ENCODE measurements at regions not wholly inside any gene's neighbourhood (a gene's known extent, or its start where the extent isn't known, plus 50 kb on each side); places are given as distances from the start of the nearest gene placed in this dataset.
"Not testable (repeated sequence)": the region's sequence is repeated elsewhere in the genome, so short reads cannot be mapped to it uniquely, and the experiment has no call there.

DNA sequence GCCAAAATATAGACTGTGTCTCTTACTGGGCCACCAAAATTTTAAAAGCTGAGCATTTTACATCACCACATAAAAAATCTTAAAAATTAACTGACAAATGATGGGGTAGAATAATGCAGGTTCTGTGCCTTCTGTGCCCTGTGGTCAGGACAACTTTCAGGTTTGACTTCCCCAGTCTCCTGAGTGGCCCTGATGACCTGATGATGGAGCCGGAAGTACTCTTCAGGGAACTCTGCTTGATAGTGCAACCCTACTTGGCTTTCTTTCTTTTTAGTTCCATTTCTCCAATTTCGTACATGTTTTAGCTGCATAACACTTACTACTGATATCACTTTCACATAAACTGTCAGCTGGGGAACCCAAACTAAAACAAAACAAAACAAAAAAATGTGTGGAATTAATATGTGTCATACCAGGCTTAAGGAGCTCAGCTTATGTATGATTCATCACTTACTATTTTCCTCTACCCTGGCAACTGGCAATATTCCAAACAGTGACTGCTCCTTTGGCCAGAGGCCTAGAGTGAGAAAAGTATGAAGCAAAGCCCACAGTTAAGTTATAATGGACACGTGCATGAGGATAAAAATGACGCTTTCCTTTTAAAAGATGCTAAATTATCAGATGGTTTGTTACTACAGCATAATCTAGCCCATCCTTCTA is 194.3 kb downstream of the BCHE start:
- Mint-ChIP-seq H3K27me3 (no peaks in the 10 kb centered on the region), H3K27ac (no peak overlapping the region), H3K4me3 (no peak overlapping the region), H3K4me1 (no peaks in the 10 kb centered on the region), H3K9me3 (peaks cover 0 to 11% of the 10 kb centered on the region in 2 donors)
- no peak for ATAC-seq
- no peak for DNase-seq

DNA sequence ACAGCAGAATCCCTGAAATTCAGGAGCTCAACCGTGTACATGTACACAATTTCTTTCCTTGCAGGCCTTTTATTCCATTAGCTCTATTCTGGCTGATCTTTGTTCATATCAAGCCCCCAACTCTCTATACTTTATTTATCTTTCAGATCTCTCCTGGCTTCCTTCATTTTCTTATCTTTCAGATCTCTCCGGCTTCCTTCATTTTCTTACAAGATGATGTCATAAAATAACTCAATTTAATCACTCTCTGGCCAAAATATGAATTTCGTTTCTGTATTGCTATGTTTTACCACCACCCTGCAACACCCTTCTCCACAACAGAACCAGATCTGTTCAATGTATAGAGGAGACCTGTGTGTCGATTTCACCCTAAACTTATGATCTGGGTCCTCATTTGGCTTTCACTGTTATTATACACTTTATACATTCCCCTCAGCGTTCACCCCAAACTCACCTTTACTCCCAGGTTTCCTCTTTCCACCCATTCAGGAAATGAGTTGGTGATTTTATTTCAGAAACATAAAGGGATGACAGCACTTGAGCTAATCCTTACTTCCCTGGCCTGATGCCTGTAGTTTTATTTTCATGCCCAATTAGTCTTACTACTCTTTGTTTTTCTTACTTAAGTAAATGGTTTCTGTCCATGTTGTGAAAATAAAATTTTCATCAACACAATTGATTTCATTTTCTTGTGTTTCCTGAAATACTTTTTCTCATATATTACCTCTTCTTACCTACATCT is 195.5 kb downstream of the BCHE start:
- Mint-ChIP-seq H3K9me3 (peaks cover 0 to 15% of the 10 kb centered on the region in 2 donors), H3K27ac (no peak overlapping the region), H3K27me3 (no peaks in the 10 kb centered on the region), H3K4me3 (no peak overlapping the region), H3K4me1 (no peaks in the 10 kb centered on the region)
- DNase-seq (no peak), ATAC-seq (no peak)

DNA sequence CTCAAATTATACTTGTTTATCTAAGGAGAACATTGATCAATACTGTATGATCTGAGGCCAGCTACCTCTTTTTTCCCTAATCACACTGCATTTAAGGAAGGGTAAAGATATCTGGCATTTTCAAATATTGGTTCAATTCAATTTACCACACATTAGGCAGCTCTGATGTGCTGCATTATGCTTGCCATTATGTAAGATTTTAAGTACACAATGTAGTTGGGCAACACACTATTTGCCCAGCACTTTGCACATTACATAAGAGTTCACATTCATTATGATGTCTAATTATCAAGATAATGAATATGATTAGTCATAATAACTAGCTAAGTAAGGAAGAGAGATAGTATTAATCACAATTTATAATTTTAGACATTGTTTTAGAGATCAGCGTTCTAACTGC is 196.3 kb downstream of the BCHE start:
- no peak overlapping the region for H3K4me3 Mint-ChIP-seq
- H3K27ac Mint-ChIP-seq, result no peak overlapping the region
- H3K9me3 Mint-ChIP-seq, result peaks cover 0 to 19% of the 10 kb centered on the region in 2 donors
- H3K27me3 Mint-ChIP-seq, result no peaks in the 10 kb centered on the region
- ATAC-seq, result no peak
- no peaks in the 10 kb centered on the region for H3K4me1 Mint-ChIP-seq
- DNase-seq, result no peak

DNA sequence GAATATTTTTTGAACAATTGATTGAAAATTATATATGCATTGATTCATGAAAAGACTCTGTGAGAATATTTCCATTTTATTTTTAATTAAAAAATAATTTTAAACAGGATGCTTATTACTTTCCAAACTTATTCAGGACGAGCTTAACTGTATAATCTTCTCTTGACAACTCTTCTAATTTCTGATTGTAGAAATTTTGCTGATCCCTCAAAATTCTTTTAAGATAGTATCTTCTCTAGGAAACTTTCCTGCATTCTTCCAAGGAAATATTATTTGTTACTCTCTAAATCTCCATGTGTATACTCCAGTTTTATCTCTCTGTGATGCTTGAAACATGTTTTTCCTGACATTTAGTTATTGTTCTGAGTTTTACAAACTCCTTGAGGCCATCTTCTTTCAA is 197.2 kb downstream of the BCHE start:
- no peak overlapping the region for H3K4me3 Mint-ChIP-seq
- no peak overlapping the region for H3K27ac Mint-ChIP-seq
- H3K4me1 Mint-ChIP-seq, result no peaks in the 10 kb centered on the region
- H3K9me3 Mint-ChIP-seq, result peaks cover 1 to 23% of the 10 kb centered on the region in 2 donors
- DNase-seq (no peak), ATAC-seq (no peak)
- no peaks in the 10 kb centered on the region for H3K27me3 Mint-ChIP-seq

DNA sequence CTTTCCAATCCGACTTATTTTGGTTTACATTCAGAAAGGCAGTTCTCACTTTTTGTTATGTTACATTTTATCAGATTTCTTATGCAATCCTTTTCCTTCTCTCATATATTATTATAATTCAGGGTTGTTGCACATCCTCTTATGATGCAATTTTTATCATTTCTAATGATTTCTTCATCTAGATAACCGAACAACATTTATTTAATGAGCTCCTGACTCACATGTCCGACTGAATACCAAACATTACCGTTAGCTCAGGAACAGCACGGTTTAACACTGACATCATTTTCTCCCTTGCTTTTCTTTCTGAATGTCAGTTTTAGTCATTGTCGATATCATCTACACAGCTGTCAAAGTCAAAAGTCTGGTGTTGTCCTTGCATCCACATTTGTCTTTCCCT is 199.2 kb downstream of the BCHE start:
- Mint-ChIP-seq H3K4me1 (no peaks in the 10 kb centered on the region), H3K27me3 (no peaks in the 10 kb centered on the region), H3K27ac (no peak overlapping the region), H3K9me3 (peaks cover 15 to 31% of the 10 kb centered on the region in 2 donors), H3K4me3 (no peak overlapping the region)
- no peak for DNase-seq
- ATAC-seq, result no peak

DNA sequence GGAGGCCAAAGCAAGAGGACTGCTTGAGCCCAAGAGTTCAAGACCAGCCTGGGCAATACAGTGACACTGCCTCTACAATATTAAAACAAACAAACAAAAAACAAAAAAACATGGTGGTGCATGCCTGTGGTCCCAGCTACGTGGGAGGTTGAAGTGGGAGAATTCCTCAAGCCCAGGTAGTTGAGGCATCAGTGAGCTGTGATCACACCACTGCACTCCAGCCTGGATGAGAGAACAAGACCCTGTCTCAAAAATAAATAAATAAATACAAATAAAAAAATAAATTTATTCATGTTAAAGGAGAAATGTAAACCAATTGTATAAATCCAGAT is 200.6 kb downstream of the BCHE start:
- H3K27me3 Mint-ChIP-seq, result no peaks in the 10 kb centered on the region
- no peaks in the 10 kb centered on the region for H3K4me1 Mint-ChIP-seq
- no peak for ATAC-seq
- H3K9me3 Mint-ChIP-seq, result peaks cover 20 to 25% of the 10 kb centered on the region in 2 donors
- DNase-seq, result no peak
- no peak overlapping the region for H3K4me3 Mint-ChIP-seq
- H3K27ac Mint-ChIP-seq, result no peak overlapping the region

DNA sequence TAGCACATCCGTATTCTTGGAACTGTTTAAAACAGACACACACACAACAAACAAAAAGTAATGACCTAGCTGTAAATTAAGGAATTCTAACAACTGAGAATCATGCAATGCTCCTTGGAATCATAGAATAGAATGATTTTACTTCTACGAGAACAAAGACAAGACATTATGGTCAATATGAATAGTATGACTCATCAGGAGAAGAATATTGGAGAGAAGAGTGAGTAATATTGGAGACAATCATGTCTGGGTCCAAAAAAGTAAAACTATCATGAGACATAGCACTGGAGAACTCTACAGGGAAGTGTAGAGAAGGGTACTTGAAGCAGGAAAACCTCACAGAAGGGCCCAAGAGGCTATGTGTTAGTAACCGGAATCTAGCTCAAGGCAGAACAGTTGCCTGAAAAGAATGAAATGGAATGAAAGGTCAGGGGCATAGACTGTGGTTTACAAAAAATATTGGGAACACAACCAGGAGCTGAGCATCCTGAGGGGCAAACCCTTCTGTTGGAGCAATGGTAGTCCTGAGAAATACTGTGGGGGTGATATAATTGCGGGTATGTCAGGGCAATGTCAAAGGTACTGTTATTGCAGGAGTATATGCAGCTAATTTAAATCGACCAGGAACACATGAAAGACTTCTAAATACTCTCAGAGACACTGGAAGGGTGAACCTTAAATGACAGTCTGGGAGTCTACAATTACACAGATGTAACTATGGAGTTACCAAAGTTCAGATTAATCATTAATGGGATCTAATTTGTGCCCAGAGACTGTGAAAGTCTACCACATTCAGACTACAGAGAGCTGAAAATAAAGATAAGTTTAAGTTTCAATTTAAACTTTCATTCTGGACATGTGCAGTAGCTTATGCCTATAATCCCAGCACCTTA is 201.2 kb downstream of the BCHE start:
- DNase-seq (no peak), ATAC-seq (no peak)
- no peaks in the 10 kb centered on the region for H3K27me3 Mint-ChIP-seq
- no peaks in the 10 kb centered on the region for H3K4me1 Mint-ChIP-seq
- H3K9me3 Mint-ChIP-seq, result peaks cover 22 to 25% of the 10 kb centered on the region in 2 donors
- no peak overlapping the region for H3K4me3 Mint-ChIP-seq
- no peak overlapping the region for H3K27ac Mint-ChIP-seq

DNA sequence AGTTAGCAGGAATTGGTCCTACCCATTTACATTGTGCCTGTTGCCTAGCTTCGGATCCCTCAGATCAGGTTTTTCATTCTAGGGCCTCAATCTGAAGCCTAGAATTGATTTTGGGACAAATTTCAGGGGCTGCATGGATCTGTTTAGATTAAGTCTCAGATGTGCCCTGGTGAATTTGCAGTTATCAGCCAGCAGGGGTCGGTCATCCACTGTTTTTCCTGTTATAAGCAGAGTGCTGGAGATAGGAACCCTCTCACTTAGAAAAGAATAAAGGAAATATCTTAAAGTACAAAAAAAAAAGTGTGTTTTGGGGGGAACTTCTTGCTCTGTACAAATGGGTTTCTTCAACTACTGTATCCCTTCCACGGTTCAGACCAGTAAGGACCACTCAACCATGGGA is 212.5 kb downstream of the BCHE start:
- no peak for DNase-seq
- H3K4me1 Mint-ChIP-seq, result no peaks in the 10 kb centered on the region
- H3K9me3 Mint-ChIP-seq, result peaks cover 14 to 32% of the 10 kb centered on the region in 2 donors
- no peak for ATAC-seq
- no peak overlapping the region for H3K4me3 Mint-ChIP-seq
- H3K27ac Mint-ChIP-seq, result no peak overlapping the region
- H3K27me3 Mint-ChIP-seq, result no peaks in the 10 kb centered on the region

DNA sequence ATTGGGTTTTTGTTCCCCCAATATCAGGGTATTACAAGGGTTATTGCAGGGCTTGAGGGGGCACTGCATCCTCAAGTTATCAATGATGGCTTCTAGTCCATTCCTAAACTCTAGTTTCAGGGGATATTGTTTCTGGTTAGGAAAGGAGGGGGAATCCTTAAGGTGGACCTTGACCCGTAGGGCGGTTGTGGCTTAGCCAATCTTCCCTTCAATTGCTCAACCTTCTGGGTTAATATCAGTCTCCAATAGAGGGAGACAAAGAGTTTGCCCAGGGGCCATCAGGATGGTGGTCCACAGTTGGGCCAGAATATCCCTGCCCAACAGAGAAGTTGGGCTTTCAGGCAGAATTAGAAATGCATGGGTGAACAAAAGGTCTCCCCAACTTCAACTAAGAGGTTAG is 214.9 kb downstream of the BCHE start:
- H3K27me3 Mint-ChIP-seq, result no peaks in the 10 kb centered on the region
- no peak overlapping the region for H3K27ac Mint-ChIP-seq
- DNase-seq, result no peak
- H3K9me3 Mint-ChIP-seq, result peaks cover 13 to 17% of the 10 kb centered on the region in 2 donors
- H3K4me1 Mint-ChIP-seq, result no peaks in the 10 kb centered on the region
- ATAC-seq, result no peak
- no peak overlapping the region for H3K4me3 Mint-ChIP-seq

DNA sequence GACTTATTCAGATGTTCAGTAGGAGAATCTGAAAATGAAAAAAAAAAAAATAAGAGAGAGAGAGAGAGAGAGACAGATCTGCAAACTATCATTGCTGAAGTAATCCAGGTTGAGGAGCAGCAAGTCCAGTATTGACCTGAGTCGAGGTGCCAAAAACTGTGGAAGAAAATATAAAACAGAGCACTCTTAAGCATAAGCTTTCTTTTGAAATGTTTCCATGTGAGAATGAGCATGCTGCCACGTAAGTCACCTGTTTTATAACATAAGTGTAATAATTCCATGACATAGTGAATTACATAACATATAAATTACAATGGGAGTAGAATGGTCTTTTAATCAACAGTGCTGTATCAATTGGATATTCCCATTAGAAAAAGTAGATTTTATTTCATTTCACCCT is 218.2 kb downstream of the BCHE start:
- Mint-ChIP-seq H3K27ac (no peak overlapping the region), H3K4me3 (no peak overlapping the region), H3K27me3 (no peaks in the 10 kb centered on the region), H3K9me3 (peaks cover 10 to 13% of the 10 kb centered on the region in 2 donors), H3K4me1 (no peaks in the 10 kb centered on the region)
- ATAC-seq (no peak), DNase-seq (no peak)

DNA sequence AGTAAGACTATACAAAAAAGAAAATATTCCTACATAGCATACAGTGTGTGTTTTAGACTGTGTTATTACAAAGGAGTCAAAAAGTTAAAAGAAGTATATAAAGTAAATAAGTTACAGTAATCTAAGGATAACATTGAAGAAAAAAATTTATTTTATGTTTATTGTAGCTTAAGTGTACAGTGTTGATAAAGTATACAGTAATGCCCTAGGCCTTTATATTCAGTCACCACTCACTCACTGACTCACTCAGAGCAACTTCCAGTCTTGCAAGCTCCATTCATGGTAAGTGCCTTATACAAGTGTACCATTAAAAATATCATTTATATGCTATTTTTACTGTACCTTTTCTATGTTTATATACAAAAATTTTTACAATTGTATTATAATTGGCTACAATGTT is 220.1 kb downstream of the BCHE start:
- H3K4me1 Mint-ChIP-seq, result no peaks in the 10 kb centered on the region
- H3K4me3 Mint-ChIP-seq, result no peak overlapping the region
- DNase-seq, result no peak
- no peak for ATAC-seq
- no peak overlapping the region for H3K27ac Mint-ChIP-seq
- H3K9me3 Mint-ChIP-seq, result peaks cover 0 to 4% of the 10 kb centered on the region in 2 donors
- H3K27me3 Mint-ChIP-seq, result no peaks in the 10 kb centered on the region

DNA sequence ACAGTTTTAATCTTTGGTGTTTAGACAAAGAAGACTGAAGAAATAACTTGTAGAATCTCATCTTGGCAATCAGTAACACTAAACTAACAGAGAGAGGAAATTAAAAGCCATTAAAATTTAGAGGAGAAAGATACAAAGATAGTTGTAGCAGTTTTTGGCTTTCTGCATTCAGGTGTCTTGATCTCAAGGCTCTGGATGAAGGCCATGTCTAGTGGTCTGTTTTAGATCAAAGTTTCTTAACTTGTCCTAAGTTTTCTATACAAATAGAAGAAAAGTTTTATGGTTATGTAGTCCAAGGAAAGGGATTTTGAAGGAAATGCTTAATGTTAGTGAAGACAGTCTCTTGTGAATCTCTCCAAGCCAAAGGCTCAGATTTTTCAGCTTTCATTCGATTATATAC is 222.9 kb downstream of the BCHE start:
- no peak for DNase-seq
- H3K27me3 Mint-ChIP-seq, result no peaks in the 10 kb centered on the region
- peak overlapping the region in 1 of 2 donors; percentile 62 for H3K27ac Mint-ChIP-seq
- no peak overlapping the region for H3K4me3 Mint-ChIP-seq
- peaks cover 0 to 4% of the 10 kb centered on the region in 2 donors for H3K9me3 Mint-ChIP-seq
- no peaks in the 10 kb centered on the region for H3K4me1 Mint-ChIP-seq
- no peak for ATAC-seq

DNA sequence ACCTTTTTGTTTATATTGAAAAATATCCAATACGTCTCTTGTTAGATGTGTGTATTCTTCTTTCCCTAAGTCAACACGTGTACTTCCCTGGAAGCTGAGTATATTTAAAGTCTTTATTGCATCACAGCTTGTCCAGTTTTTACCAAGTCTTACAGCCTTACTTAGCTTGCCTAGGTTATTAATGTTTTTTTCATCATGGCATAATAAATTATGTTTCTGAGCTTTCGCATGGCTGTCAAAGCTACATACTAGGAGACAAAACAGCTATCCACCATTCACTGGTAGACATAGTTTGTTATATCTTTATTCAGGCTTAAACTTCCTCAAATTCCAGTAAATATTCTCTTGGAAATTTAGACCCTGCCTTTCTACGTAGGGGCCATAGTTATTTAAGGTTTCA is 224.2 kb downstream of the BCHE start:
- Mint-ChIP-seq H3K27me3 (no peaks in the 10 kb centered on the region), H3K27ac (no peak overlapping the region), H3K4me3 (no peak overlapping the region), H3K4me1 (no peaks in the 10 kb centered on the region), H3K9me3 (peaks cover 0 to 2% of the 10 kb centered on the region in 2 donors)
- no peak for ATAC-seq
- DNase-seq, result no peak

DNA sequence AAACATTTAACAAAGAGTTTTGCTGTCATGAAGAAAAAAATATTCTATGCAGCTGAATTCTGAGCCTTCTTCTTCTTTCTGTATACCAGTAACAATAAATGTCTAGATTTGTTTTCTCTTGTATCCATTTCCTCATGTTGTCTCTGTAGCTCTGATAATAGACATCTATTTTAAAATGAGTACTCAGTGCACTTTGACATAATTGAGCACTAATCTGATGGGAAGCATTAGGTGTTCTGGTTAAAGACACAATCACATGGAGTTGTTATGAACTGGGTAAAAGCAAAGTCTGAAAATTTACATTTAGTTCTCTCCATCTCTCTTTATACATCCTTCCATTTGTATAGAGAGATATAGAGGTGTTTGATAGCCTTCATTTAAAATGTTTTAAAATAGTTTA is 230.0 kb downstream of the BCHE start:
- Mint-ChIP-seq H3K27ac (no peak overlapping the region), H3K4me1 (no peaks in the 10 kb centered on the region), H3K4me3 (no peak overlapping the region), H3K27me3 (no peaks in the 10 kb centered on the region), H3K9me3 (no peaks in the 10 kb centered on the region)
- DNase-seq (no peak), ATAC-seq (no peak)

DNA sequence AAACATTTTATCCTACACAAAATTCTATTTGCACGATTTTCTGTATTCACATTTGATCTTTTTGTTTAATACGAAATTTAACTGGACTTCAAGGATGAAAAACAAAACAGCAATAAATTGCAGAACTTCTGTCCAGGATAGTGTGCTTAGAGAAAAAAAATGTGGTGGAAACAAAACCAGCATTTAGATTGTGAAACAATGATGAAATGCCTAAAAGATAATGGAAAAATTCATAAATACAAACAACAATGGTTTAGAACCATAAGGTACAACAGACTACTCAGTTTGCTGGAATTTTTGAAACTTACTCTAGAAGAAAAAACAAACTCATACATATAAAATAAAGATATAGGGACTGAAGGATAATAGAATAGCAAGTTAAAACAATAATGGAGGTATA is 234.0 kb downstream of the BCHE start:
- Mint-ChIP-seq H3K27ac (no peak overlapping the region), H3K4me1 (no peaks in the 10 kb centered on the region), H3K4me3 (no peak overlapping the region), H3K27me3 (no peaks in the 10 kb centered on the region), H3K9me3 (no peaks in the 10 kb centered on the region)
- no peak for DNase-seq
- no peak for ATAC-seq

DNA sequence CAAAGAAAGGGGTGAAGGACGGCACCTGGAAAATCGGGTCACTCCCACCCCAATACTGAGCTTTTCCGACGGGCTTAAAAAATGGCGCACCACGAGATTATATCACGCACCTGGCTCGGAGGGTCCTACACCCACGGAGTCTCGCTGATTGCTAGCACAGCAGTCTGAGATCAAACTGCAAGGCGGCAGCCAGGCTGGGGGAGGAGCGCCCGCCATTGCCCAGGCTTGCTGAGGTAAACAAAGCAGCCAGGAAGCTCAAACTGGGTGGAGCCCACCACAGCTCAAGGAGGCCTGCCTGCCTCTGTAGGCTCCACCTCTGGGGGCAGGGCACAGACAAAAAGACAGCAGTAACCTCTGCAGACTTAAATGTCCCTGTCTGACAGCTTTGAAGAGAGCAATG is 264.7 kb downstream of the BCHE start:
- peaks cover 7 to 21% of the 10 kb centered on the region in 2 donors for H3K9me3 Mint-ChIP-seq
- not testable (repeated sequence) for DNase-seq, ATAC-seq, H3K4me1 Mint-ChIP-seq, H3K27me3 Mint-ChIP-seq, H3K4me3 Mint-ChIP-seq, H3K27ac Mint-ChIP-seq

Data from stimulated activated naive CD8-positive, alpha-beta T cell treated with anti-CD3 and anti-CD28 coated beads, Interleukin-15, amount 100 ng/mL, for 72 hours (primary cell).